CD4-positive, alpha-beta T cell treated with Interleukin-15 for 4 hours (primary cell): ENCODE measurements at regions not wholly inside any gene's neighbourhood (a gene's known extent, or its start where the extent isn't known, plus 50 kb on each side); places are given as distances from the start of the nearest gene placed in this dataset.

Experiments used
- DNase-seq: peaks from one replicate; pipeline ENCODE4 v3.0.0-alpha.2; 2020; ENCODE audit warnings: low spot score

GRCh38 chr3:170780955-170781354 lies 89.0 kb downstream of the RPL22L1 start:
- DNase-seq: no peak

- DNase-seq: no peak
Measured at GRCh38 chr3:170780471-170780870, 89.5 kb downstream of the RPL22L1 start.

GRCh38 chr3:170778240-170779217 lies 91.5 kb downstream of the RPL22L1 start:
- DNase-seq: no peak

- no peak for DNase-seq
Measured at GRCh38 chr3:170777564-170777926, 92.5 kb downstream of the RPL22L1 start.

GRCh38 chr3:170776887-170777563 lies 93.0 kb downstream of the RPL22L1 start:
- DNase-seq: no peak

- no peak for DNase-seq
Measured at GRCh38 chr3:170773682-170774425, 96.1 kb downstream of the RPL22L1 start.

- DNase-seq: no peak
Measured at GRCh38 chr3:170772175-170772574, 97.8 kb downstream of the RPL22L1 start.

- DNase-seq: no peak
Measured at GRCh38 chr3:170768334-170768801, 101.6 kb downstream of the RPL22L1 start.

GRCh38 chr3:170767576-170767941 lies 102.4 kb downstream of the RPL22L1 start:
- DNase-seq: no peak

- DNase-seq: no peak
Measured at GRCh38 chr3:170766823-170767575, 103.0 kb downstream of the RPL22L1 start.

- DNase-seq: no peak
Measured at GRCh38 chr3:170766253-170766652, 103.7 kb downstream of the RPL22L1 start.

- DNase-seq: no peak
Measured at GRCh38 chr3:170765419-170766078, 104.4 kb downstream of the RPL22L1 start.

- no peak for DNase-seq
Measured at GRCh38 chr3:170764017-170764416, 106.0 kb downstream of the RPL22L1 start.

- DNase-seq: no peak
Measured at GRCh38 chr3:170762064-170762463, 107.9 kb downstream of the RPL22L1 start.

GRCh38 chr3:170761103-170761502 lies 108.9 kb downstream of the RPL22L1 start:
- no peak for DNase-seq

- no peak for DNase-seq
Measured at GRCh38 chr3:170760174-170760526, 109.8 kb downstream of the RPL22L1 start.

- DNase-seq: no peak
Measured at GRCh38 chr3:170759511-170760173, 110.4 kb downstream of the RPL22L1 start.

- no peak for DNase-seq
Measured at GRCh38 chr3:170757038-170757437, 113.0 kb downstream of the RPL22L1 start.

- DNase-seq: no peak
Measured at GRCh38 chr3:170754311-170754693, 115.7 kb downstream of the RPL22L1 start.

- no peak for DNase-seq
Measured at GRCh38 chr3:170753421-170754310, 116.3 kb downstream of the RPL22L1 start.
